IPS DF 4.7 (cell line): ENCODE measurements at regions not wholly inside any gene's neighbourhood (a gene's known extent, or its start where the extent isn't known, plus 50 kb on each side); places are given as distances from the start of the nearest gene placed in this dataset.

ENCODE experiments used
- DNase-seq: peaks from one replicate; pipeline ENCODE4 v3.0.0-alpha.2; 2013; ENCODE audit warnings: low spot score; ENCODE audit errors: extremely low read depth

DNA sequence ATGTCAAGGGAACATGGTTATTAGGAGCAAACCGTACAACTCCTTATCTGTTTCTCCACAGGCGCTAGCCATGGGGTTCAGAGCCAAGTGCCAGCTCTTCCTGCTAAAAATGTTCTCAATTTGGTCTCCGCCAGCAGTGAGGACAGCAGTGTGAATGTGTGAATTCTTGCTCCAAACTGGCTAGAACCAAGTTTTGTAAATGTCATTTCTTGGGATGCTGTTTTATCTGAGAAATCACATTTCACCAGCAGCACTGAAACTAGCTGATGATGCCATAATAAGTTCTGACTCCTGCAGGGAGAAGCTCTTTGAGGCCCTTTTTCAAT lies 140.6 kb upstream of the LGALSL start:
- no peak for DNase-seq

- DNase-seq: no peak
Observed at GRCh38 chr2:64315291-64315960, 138.5 kb upstream of the LGALSL start.

GRCh38 chr2:64317707-64318475 lies 136.1 kb upstream of the LGALSL start:
- DNase-seq: no peak

DNA sequence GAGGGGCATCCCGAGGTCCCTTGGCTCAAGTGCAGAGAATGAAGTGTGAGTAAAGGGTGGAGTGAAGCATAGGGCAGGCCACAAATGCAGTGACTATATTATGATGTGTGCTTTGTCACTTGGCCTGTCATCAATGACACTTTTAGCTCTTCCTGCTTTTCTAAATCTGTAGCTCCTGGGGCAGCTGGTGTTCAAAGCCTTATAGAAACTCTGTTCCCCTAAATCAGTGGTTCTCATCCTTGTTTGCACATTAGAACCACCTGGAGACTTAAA lies 135.6 kb upstream of the LGALSL start:
- no peak for DNase-seq

- DNase-seq: no peak
Observed at GRCh38 chr2:64319896-64320295, 134.1 kb upstream of the LGALSL start.

DNA sequence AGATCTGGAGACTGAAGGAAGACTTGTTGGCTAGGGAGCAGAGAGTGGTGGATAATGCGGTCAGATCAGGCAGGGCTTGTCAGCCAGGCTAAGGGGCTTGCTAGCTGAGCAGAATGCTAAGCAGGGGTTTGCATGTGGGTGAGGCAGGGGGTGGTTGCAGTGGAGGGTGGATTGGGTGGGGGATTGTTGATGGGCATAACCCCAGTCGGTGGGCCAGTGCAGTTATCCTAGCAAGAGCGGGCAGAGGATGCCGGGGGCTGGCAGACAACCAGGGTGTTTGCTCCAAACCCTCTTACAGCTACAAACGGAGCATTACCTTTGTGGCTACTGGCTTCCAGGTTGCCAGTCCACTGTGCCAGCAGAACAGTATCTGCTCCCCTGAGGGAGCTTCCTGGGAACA lies 131.5 kb upstream of the LGALSL start:
- no peak for DNase-seq

- DNase-seq: no peak
Observed at GRCh38 chr2:64323197-64323596, 130.8 kb upstream of the LGALSL start.

DNA sequence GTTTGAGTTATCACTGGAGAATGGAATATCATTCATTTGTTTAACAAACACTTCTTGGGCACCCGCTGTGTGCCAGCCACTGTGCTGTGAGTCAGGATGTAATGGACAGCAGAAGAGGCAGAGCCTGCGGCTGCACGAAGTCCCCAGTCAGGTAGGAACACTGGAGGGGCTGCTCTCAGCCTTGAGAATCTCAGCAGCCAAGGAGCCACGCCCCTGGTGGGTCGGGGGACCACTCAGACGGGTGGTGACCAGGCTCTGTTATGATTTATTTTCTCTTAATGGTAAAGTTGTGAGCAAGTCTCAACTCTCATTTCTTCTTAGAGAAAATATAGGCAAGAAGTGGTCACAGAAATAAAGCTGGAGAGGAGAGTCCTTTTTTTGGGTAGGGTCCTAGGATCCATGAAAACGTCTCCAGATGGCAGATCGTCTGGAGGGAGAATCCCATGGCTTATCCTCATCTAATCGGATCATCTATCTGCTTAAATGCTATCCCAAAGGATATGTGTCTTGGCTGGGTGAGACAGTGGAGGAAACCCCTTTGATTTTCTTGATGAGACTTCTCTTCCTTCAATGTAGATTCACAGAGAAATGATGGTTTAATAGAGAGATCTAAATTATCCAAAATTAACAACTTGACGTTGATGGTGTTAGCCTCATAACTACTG lies 129.1 kb upstream of the LGALSL start:
- DNase-seq: no peak

DNA sequence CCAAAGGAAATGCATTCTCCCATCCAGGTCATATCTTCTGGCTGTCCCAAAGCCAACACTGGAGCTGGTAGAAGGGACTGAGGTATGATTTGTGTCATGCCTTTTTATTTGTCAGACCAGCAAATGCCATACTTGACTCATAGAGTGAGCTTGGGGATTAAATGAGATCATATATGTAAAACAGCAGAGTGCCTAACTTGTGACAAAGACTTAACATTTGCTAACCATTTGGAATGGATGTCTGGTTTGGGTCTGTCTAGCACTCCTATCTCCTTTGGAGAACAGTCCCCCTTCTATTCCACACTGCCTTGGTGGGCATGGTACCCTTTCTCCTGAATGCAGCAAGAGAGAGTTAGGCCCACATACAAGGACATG lies 128.5 kb upstream of the LGALSL start:
- no peak for DNase-seq

- DNase-seq: no peak
Observed at GRCh38 chr2:64325852-64326577, 127.9 kb upstream of the LGALSL start.

DNA sequence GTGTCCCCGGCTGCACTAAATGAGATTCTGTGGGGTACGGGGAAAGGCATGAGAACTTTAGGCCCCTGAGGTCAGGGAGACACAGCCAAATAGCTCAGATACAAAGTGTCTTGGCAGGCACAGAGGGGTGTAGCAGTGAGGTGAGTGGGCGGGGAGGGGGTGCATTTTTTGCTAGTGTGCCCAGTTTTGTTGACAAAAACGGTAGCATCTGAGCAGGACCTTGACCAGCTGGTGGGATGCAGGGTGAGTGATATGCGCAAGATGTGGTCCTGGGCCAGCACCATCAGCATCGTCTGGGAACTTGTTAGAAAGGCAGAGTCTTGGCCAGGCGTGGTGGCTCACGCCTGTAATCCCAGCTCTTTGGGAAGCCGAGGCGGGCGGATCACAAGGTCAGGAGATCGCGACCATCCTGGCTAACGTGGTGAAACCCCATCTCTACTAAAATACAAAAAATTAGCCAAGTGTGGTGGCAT lies 127.3 kb upstream of the LGALSL start:
- no peak for DNase-seq

DNA sequence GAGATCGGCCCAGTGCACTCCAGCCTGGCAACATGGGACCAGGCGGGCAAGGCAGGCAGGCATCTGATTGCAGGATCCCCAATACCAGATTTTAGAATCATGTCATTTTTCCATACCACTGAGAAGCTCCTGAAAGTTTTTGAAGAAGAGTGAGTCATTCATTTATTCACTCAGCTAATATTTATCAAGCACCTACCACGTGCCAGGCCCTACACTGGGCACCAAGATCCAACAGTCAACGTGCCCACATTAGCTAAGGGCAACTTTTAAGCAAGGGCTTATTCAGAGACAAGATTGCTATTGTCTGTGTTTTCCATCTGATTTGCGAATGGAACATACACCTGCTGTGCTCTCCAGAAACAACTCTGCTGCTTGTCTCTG lies 126.8 kb upstream of the LGALSL start:
- DNase-seq: no peak

DNA sequence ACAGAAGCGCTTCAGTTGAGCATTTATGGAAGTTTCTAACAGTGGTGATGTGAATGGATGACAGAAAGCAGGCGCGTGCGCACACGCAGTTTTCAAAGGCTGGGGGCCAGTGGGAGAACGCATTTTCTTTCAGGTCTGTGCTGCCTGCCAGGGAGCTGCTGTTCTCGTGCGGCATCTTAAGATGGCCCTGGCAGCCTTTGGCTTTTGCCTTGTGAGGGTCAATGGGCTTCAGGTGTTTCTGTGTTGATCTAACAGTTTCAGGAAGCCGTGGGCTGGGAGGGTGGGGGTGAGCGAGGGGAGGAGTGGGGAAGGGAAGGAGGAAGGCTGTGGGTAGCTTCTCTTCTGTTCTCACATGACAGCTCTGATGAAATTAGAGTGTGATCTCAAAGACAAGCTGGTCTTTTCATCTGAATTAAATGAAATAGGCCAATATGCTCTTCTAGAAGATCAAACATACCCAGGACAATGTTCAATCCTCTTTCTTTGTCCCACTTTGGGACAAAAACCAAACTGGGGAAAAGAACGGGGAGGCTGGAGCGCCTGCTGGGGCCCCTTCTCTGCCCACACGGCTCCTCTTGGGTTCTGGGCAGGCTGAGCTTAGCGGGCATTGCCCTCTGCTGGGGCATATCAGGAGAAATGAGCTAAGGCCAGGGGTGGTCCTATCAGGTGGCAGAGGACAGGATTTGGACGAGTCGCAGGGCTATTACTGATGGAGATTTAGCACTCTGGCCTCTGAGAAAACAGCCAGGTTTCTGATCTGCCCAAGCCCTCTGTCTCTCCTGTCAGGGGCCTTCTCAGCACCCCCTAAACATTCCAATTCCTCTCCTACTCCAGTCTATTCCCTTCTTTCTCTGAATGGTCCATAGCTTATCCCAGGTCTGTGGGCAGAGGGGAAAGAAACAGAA lies 126.2 kb upstream of the LGALSL start:
- DNase-seq: no peak

- DNase-seq: no peak
Observed at GRCh38 chr2:64328415-64328722, 125.6 kb upstream of the LGALSL start.

- no peak for DNase-seq
Observed at GRCh38 chr2:64328756-64329155, 125.2 kb upstream of the LGALSL start.

DNA sequence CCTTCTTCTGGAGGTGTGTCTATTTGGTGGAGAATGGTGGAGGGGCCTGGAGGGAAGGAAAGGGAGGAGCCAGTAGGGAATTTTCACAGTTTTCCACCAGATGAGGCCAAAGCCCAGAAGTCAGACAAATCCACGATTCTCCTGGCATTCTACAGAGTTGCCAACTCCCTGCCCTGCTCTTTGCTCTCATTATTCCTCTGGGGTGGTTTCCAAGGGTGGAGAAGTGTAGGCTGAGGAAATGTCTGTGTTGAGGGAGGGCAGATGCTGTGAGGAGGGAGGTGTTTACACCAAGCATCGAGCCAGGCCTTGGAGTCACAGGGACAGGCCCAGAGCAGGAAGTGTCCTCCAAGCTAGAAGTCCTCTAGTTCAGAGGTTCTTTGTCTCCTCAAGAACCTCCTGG lies 124.1 kb upstream of the LGALSL start:
- DNase-seq: no peak

- peak; percentile 71 for DNase-seq
Observed at GRCh38 chr2:64330281-64331113, 123.5 kb upstream of the LGALSL start.

- DNase-seq: no peak
Observed at GRCh38 chr2:64331114-64331645, 122.8 kb upstream of the LGALSL start.

- no peak for DNase-seq
Observed at GRCh38 chr2:64331849-64332699, 121.9 kb upstream of the LGALSL start.
